GM21717 (cell line): ENCODE measurements at regions not wholly inside any gene's neighbourhood (a gene's known extent, or its start where the extent isn't known, plus 50 kb on each side); places are given as distances from the start of the nearest gene placed in this dataset.
A peak's percentile ranks its signal among the peaks of the same experiment; 100 is the strongest.
"Not testable (repeated sequence)": the region's sequence is repeated elsewhere in the genome, so short reads cannot be mapped to it uniquely, and the experiment has no call there.

ENCODE experiments used
- ATAC-seq: cut with Tn5 transposase; IDR thresholded peaks from one replicate; pipeline ENCODE4 v1.9.1; 2021; ENCODE audit warnings: mild to moderate bottlenecking, moderate library complexity; ENCODE audit not compliant: unreplicated experiment

DNA sequence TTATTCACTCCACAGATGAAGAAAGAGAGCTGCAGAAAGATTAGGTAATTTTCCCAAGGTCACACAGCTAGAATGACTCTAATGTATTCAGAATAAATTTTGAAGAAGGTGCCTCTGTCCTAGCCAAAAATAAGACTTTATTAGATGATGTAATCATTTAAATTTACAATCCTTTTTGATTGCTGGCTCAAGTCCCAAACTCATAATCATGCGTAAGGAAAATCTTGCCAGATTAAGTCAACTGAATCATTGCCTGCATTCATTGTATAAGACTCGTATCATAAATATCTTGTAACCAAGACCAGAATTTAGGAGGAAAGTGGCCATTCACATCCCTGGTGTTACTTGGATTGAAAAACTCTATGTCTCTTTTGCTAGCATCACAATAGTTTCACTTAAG, 53.1 kb upstream of the STK39 start:
- ATAC-seq: no peak

GRCh38 chr2:168304024-168304681, 56.8 kb upstream of the STK39 start:
- ATAC-seq: no peak

DNA sequence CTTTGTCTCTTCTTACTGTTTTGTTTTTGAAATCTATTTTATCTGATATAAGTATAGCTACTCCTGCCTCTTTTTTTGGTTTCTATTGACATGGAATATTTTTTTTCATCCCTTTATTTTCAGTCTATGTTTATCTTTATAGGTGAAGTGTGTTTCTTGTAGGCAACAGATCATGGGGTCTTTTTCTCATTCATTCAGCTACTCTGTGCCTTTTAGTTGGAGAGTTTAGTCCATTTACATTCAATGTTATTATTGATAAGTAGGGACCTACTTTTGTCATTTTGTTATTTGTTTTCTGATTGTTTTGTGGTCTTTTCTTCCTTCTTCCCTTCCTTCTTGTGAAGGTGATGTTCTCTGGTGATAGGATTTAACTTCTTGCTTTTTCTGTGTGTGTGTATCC, 60.0 kb upstream of the STK39 start:
- no peak for ATAC-seq

DNA sequence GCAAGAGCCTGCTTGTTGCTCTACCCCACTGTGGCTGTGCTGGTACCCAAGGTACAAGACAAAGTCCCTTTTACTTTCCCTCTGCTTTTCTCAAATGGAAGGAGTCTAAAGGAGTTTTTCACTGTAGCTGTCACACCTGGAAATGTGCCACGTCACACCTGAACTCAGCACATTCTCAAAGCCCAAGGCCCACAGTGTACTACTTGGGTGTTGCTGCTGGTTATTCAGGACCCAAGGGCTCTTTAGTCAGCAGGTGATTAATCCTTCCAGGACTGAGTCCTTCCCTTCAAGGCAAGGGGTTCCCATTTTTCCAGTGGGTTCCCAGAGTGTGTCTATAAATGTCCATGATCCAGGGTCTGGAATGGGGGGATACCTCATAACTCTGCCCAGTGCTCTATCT, 63.2 kb upstream of the STK39 start:
- ATAC-seq: no peak

- ATAC-seq: no peak
Measured at GRCh38 chr2:168311261-168311910, 64.0 kb upstream of the STK39 start.

GRCh38 chr2:168312036-168312822, 64.8 kb upstream of the STK39 start:
- no peak for ATAC-seq

DNA sequence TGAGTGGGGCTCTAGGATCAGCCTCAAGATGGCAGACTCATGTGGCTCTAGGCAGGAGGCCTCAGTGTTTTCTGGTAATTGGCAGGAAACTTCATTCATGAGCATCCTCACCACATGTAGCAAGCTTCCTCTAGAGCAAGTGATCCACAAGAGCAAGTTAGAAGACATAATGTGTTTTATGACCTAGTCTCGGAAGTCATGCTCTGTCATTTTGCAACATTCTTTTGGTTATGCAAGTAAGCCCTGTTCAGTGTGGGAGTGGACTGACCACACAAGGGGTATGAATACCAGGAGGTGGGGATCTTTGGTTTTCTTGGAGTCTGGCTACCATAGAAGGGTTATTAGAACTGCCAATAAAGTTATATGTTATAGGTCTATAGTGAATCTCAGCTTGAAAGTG, 66.8 kb upstream of the STK39 start:
- ATAC-seq: no peak

- no peak for ATAC-seq
Measured at GRCh38 chr2:168315331-168316072, 68.1 kb upstream of the STK39 start.

DNA sequence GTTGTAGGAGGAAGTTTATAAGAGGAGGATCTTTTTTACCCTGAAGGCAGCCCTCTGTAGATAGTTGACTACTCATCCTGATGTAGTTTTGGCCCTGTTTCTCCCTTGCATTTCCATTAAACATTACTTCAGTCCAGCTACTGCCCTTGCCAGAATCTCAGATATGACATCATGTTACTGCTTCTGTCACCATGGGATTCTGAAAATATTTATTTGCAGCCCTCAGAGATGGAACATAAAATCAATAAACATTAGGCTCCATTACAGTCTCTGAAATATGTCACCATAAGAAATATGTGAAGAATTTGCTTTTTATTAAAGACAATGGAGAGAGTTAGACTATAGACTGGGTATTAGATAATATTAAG, 68.7 kb upstream of the STK39 start:
- no peak for ATAC-seq

- ATAC-seq: no peak
Measured at GRCh38 chr2:168317282-168317681, 69.9 kb upstream of the STK39 start.

DNA sequence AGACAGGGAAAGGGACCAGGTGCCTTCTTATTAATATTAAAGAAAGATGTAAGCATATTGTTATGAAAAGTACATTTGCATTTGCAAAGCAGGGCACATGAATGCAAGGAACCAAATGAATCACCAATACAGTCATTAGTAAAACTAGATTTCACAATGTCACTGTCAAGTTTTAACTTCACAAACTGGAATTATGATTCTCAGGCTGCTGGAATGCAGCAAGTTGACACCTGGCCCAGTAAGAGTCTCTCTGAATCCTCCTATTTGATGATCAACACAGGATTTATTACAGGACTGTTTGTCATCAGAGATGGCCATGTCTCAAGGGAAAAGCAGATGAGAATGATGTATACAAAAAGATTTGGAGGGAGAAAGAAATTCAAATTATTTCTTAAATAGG, 72.9 kb upstream of the STK39 start:
- ATAC-seq: no peak

DNA sequence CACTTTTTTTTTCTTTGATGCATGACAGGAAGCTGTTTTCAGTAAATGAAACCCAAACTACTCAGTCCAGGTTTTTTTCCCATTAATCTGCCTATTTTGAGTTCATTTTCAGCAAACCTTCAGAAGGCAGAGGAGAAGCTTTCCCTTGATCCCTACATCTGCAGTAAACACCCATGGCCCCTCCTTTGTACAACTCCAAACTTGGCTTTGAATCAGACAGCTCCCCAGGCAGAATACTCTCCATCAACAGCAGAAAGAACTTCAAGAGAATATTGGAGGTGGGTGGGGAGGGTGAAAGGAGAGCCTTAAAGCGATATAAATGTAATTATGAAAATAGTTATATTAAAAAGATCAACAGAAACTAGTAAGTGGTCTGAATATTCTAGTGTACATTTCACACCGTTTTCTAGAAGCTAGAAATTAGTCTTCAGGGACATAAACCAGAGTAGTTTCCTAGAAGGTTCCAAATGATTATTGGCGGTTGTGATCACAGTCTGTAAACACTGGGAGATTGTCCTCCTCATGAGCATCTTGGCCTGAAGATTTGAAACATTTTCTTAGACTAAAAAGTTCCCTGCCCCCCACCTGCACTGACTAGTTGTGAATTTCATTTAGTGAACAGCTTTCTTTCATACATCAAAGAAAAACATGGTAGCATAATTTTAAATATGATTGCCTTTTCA, 75.1 kb upstream of the STK39 start:
- no peak for ATAC-seq

GRCh38 chr2:168323529-168324021, 76.2 kb upstream of the STK39 start:
- no peak for ATAC-seq

DNA sequence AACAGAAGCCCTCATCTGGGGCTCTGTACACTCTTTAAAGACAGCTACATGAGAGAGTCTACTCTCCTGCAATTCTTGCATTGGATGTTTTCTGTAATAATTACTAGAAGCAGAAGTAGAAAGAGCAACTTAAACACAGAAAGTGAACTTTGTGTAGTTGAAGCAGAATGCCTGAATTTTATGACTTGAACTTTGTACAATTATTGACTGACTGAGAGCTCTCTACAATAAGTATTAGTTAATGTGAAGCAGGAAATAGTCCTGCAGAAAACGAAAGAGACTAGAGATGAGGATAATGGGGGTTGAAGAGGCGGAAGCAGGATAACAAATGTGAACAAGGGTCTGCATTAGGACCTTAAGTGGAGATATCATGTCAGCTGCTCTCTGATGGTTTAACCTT, 79.2 kb upstream of the STK39 start:
- ATAC-seq: no peak

- no peak for ATAC-seq
Measured at GRCh38 chr2:168327328-168327727, 79.9 kb upstream of the STK39 start.

DNA sequence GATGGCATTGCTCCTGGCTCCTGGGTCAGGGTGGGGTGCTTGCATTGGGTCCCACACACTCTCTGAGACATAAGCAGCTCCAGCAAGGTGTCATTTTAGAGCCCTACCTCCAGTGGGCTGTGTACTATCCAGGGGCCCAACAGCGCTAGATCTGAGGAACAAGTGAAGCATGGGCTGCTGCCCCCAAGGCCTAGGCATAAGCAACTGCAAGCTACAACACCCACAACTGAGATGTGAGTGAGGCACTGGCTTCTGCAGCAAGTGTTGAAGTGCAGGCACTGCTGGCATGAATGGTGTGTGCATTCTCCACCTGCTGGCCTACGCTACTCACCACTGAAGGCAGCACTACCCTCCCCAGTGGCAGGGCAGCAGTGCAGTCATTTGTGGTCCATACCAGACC, 81.0 kb upstream of the STK39 start:
- no peak for ATAC-seq

- ATAC-seq: no peak
Measured at GRCh38 chr2:168330624-168331423, 83.4 kb upstream of the STK39 start.

GRCh38 chr2:168335254-168335653, 87.9 kb upstream of the STK39 start:
- not testable (repeated sequence) for ATAC-seq

GRCh38 chr2:168336786-168337388, 89.5 kb upstream of the STK39 start:
- peak; percentile 80 for ATAC-seq

DNA sequence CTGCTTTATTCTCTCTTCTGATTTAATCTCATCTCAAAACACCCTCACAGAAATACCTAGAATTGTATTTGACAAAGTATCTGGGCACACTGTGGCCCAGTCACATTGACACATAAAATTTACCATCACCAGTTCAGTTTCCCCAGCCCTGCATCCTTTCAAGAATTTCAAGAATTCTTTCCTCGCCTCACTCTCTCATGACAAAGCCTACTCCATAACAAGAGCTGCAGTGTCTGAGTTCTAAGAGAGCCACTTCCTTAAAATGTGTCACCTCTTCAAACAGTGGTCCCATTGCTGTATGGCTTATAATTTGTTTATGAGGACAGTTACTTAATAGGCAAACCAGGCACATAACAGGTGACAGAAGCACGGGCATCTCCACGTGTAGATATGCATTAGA, 90.9 kb upstream of the STK39 start:
- ATAC-seq: no peak
